Right forelimb (tissue), 1 donor: ENCODE measurements at regions not wholly inside any gene's neighbourhood (a gene's known extent, or its start where the extent isn't known, plus 50 kb on each side); places are given as distances from the start of the nearest gene placed in this dataset.
A peak's percentile ranks its signal among the peaks of the same experiment; 100 is the strongest.
"Not testable (repeated sequence)": the region's sequence is repeated elsewhere in the genome, so short reads cannot be mapped to it uniquely, and the experiment has no call there.

Experiments used
- DNase-seq: peaks from one replicate; pipeline ENCODE4 v3.0.0-alpha.2; 2018

- no peak for DNase-seq
Measured at GRCh38 chr16:82295290-82296201, 125.5 kb upstream of the MPHOSPH6 start.

- no peak for DNase-seq
Measured at GRCh38 chr16:82293671-82294070, 123.6 kb upstream of the MPHOSPH6 start.

GRCh38 chr16:82287937-82288336, 117.9 kb upstream of the MPHOSPH6 start:
- no peak for DNase-seq

- DNase-seq: no peak
Measured at GRCh38 chr16:82282662-82283061, 112.6 kb upstream of the MPHOSPH6 start.

- DNase-seq: no peak
Measured at GRCh38 chr16:82281544-82281943, 111.5 kb upstream of the MPHOSPH6 start.

GRCh38 chr16:82280867-82281266, 110.8 kb upstream of the MPHOSPH6 start:
- no peak for DNase-seq

GRCh38 chr16:82275349-82275748, 105.3 kb upstream of the MPHOSPH6 start:
- DNase-seq: not testable (repeated sequence)

- DNase-seq: no peak
Measured at GRCh38 chr16:82271636-82272035, 101.6 kb upstream of the MPHOSPH6 start.

- not testable (repeated sequence) for DNase-seq
Measured at GRCh38 chr16:82267675-82268074, 97.7 kb upstream of the MPHOSPH6 start.

GRCh38 chr16:82265809-82266208, 95.8 kb upstream of the MPHOSPH6 start:
- no peak for DNase-seq

- no peak for DNase-seq
Measured at GRCh38 chr16:82264756-82265155, 94.7 kb upstream of the MPHOSPH6 start.

GRCh38 chr16:82263521-82264143, 93.6 kb upstream of the MPHOSPH6 start:
- peak; percentile 66 for DNase-seq

- DNase-seq: no peak
Measured at GRCh38 chr16:82262244-82262643, 92.2 kb upstream of the MPHOSPH6 start.

GRCh38 chr16:82260212-82260795, 90.3 kb upstream of the MPHOSPH6 start:
- no peak for DNase-seq

GRCh38 chr16:82259731-82260130, 89.7 kb upstream of the MPHOSPH6 start:
- no peak for DNase-seq

GRCh38 chr16:82257990-82258389, 88.0 kb upstream of the MPHOSPH6 start:
- no peak for DNase-seq

- no peak for DNase-seq
Measured at GRCh38 chr16:82252582-82252981, 82.6 kb upstream of the MPHOSPH6 start.

GRCh38 chr16:82248677-82249076, 78.7 kb upstream of the MPHOSPH6 start:
- DNase-seq: no peak

GRCh38 chr16:82248012-82248656, 78.1 kb upstream of the MPHOSPH6 start:
- no peak for DNase-seq

GRCh38 chr16:82242201-82242600, 72.2 kb upstream of the MPHOSPH6 start:
- no peak for DNase-seq

- DNase-seq: no peak
Measured at GRCh38 chr16:82241469-82242052, 71.5 kb upstream of the MPHOSPH6 start.

GRCh38 chr16:82240111-82240510, 70.1 kb upstream of the MPHOSPH6 start:
- no peak for DNase-seq

- DNase-seq: no peak
Measured at GRCh38 chr16:82236875-82237274, 66.9 kb upstream of the MPHOSPH6 start.
